Gastroesophageal sphincter (tissue), 3 donors: ENCODE measurements at regions not wholly inside any gene's neighbourhood (a gene's known extent, or its start where the extent isn't known, plus 50 kb on each side); places are given as distances from the start of the nearest gene placed in this dataset.

Experiments used
- CTCF ChIP-seq, 4 experiments: fragments of 200-600 bp in 2 of 4; fragments of 450-650 bp in 2 of 4; sonication (generic) in 1 of 4; IDR thresholded peaks; one replicate each; pipeline ENCODE4 v1.5.1; 2017 to 2019; ENCODE audit warnings: antibody characterized with exemption in 4 of 4, mild to moderate bottlenecking in 2 of 4, moderate library complexity in 2 of 4
- EP300 ChIP-seq: sonication (generic); formaldehyde crosslinking; IDR thresholded peaks from one replicate; pipeline ENCODE4 v1.6.1; 2017; ENCODE audit warnings: antibody characterized with exemption, mild to moderate bottlenecking
- POLR2AphosphoS5 ChIP-seq: sonication (generic); formaldehyde crosslinking; IDR thresholded peaks from one replicate; pipeline ENCODE4 v1.6.1; 2017; ENCODE audit warnings: antibody characterized with exemption

DNA sequence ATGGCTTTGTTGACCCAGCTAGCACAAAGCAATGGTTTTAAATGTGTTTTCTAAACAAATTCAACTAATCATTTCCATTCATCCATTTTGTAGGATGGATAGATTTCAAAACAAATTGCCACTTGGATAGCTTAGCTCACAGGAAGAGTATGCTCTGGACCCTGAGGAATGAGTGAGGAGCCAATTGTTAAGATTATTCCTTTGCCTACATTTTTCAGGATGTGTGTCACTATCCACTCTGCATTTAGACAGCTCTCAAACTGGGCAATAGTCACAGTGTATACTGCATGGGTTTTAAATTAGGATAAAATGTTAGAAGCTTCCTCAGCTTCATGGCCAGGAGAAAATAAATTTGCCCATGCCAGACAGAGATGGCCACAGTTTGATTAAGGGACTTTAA is 605.6 kb upstream of the TEX47 start:
- no peak for TF ChIP-seq POLR2AphosphoS5
- TF ChIP-seq EP300: no peak
- TF ChIP-seq CTCF (IDR thresholded peaks at IDR 0.05): no peak
